Omental fat pad (tissue), 3 donors: ENCODE measurements at regions not wholly inside any gene's neighbourhood (a gene's known extent, or its start where the extent isn't known, plus 50 kb on each side); places are given as distances from the start of the nearest gene placed in this dataset.
A peak's percentile ranks its signal among the peaks of the same experiment; 100 is the strongest.

ENCODE experiments used
- ATAC-seq: fragments of 150-250 bp; one replicate; pipeline ENCODE4 v1.9.1; 2016; ENCODE audit warnings: mild to moderate bottlenecking, moderate library complexity; ENCODE audit not compliant: low FRiP score
- DNase-seq: peaks from one replicate; pipeline ENCODE4 v3.0.0-alpha.2; 2019; ENCODE audit warnings: low spot score
- TF ChIP-seq, protein P1 (sequence below), 3 donors: fragments of 450-650 bp; IDR thresholded peaks; one replicate each; pipeline ENCODE4 v1.5.1; 2016 to 2017; ENCODE audit warnings: antibody characterized with exemption in 3 of 3, mild to moderate bottlenecking in 3 of 3, moderate library complexity in 2 of 3

DNA sequence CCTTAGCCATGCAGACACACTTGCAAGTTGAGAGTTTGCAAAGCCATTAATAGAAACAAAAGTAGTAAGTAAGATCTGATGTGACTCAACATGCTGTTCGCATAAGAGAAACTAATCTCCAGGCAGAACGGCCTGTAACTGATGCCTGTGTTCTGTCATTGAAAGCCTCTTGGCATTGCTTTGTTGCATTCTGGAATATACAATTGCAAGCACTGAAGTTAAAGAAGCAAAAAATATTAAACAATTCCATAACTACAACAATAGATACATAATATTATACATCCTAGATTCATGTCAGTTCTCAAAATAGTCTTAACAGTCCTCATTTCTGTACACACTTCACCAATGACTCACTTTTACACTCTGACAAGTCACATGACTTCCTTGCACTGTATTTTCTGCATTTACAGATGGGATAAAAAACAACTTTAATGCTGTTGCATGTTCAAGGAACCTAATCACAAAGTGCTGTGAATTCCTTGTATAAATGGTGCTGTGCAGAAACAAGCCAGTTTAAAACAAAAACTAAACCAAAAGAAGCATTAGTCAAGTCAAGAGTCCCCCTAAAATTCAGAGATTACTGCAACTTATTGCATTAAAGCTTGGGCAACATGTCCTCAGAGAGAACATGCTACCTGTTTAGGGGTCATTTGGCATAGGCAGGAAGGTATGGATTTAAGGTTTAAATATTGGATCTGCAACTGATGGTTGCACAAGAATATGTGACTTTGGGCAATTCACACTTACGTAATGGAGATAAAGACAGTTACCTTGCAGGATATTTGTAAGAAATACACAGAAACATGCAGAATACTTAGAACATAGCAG, 79.5 kb upstream of the SERP2 start:
- peak; percentile 67 for ATAC-seq
- no peak for DNase-seq
- TF ChIP-seq, protein P1, sequence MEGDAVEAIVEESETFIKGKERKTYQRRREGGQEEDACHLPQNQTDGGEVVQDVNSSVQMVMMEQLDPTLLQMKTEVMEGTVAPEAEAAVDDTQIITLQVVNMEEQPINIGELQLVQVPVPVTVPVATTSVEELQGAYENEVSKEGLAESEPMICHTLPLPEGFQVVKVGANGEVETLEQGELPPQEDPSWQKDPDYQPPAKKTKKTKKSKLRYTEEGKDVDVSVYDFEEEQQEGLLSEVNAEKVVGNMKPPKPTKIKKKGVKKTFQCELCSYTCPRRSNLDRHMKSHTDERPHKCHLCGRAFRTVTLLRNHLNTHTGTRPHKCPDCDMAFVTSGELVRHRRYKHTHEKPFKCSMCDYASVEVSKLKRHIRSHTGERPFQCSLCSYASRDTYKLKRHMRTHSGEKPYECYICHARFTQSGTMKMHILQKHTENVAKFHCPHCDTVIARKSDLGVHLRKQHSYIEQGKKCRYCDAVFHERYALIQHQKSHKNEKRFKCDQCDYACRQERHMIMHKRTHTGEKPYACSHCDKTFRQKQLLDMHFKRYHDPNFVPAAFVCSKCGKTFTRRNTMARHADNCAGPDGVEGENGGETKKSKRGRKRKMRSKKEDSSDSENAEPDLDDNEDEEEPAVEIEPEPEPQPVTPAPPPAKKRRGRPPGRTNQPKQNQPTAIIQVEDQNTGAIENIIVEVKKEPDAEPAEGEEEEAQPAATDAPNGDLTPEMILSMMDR (IDR thresholded peaks at IDR 0.05) = no peak

DNA sequence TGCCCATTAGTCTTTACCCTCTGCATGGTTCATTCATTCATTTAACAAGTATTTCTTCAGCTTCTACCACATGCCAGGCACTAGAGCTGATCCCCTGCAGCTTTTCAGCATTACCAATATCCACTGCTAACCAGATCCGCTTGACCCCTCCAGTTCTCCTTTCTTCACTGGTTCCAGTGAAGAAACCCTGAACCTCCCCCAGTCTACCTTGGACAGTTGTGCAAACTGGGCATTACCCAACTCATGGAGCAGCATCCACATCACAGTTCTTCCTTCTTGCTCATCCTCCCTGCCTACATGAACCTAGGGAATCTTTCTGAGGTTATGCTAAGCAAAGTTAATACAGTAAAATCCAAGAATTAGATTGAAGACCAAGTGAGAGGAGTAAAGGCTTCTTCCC, 78.7 kb upstream of the SERP2 start:
- ATAC-seq = no peak
- DNase-seq = no peak
- TF ChIP-seq, protein P1 (IDR thresholded peaks at IDR 0.05) = no peak

DNA sequence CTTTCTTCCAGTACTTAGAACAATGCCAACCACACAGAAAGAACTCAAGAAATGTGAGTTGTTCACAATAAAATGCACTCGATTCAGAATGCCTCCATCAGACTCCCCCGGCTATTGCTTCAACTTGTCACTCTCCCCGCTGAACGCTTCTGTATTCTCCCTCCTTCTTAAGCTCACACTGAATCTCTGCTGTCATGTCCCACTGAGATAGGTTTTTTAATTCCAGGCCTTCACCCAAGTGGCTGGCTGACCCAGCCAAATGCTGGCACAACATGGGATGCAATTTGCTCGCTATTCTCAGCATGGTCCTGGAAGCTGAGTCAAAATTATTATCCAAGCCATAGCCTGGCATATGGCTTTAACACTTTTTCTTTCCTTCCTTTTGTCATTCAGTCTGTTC, 76.8 kb upstream of the SERP2 start:
- TF ChIP-seq, protein P1 (IDR thresholded peaks at IDR 0.05) = no peak
- ATAC-seq = no peak
- no peak for DNase-seq

DNA sequence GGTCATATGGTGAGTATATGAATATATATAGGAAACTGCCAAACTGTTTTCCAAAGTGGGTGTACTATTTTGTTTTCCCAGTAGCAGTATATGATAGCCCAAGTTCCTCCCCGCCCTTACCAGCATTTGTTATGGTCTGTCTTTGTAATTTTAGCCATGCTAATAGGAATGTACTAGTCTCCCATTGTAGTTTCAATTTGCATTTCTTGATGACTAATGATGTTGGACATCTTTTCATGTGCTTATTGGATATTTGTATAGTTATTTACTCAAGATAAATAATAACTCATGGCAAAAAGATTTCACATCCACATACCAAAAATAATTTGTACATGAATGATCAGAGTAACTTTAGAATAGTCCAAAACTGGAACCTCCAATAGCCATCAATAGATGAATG, 75.3 kb upstream of the SERP2 start:
- no peak for ATAC-seq
- DNase-seq = no peak
- TF ChIP-seq, protein P1 (IDR thresholded peaks at IDR 0.05) = no peak

DNA sequence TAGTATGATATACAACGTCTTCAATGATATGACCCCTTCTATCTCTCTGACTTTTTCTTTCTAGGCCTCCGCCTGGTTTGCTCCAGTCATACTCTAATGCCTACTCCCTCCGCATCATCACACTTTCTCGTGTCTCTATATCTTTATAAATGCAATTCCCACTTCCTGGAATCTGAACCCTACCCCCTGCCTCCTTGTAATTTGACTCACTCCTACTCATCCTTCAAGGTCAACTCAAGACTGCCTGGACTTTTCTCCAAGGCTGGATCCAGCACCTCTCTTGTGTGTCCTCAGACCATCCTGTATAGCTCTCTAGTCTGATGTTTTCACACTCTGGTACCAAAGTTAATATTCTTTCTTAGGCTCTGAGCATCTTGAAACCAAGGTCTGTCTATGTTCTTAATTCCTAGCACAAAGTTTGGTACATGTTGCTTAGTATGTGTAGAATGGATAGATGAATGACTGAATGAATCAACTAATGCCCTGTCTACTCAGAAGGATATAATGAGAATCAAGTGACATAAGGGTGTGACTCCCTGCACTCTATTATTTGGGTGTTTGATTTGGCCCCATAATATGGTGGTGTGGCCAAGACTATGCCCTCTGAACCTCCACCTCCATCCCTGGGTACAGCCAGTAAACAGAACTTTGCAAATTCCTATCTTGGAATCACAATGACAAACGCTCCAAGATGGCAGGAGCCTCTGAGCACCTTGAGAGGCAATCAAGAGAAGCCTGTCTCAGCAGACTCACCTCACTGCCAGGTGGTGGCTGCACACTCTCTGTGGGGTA, 74.3 kb upstream of the SERP2 start:
- DNase-seq = no peak
- TF ChIP-seq, protein P1 (IDR thresholded peaks at IDR 0.05) = no peak
- ATAC-seq = no peak

DNA sequence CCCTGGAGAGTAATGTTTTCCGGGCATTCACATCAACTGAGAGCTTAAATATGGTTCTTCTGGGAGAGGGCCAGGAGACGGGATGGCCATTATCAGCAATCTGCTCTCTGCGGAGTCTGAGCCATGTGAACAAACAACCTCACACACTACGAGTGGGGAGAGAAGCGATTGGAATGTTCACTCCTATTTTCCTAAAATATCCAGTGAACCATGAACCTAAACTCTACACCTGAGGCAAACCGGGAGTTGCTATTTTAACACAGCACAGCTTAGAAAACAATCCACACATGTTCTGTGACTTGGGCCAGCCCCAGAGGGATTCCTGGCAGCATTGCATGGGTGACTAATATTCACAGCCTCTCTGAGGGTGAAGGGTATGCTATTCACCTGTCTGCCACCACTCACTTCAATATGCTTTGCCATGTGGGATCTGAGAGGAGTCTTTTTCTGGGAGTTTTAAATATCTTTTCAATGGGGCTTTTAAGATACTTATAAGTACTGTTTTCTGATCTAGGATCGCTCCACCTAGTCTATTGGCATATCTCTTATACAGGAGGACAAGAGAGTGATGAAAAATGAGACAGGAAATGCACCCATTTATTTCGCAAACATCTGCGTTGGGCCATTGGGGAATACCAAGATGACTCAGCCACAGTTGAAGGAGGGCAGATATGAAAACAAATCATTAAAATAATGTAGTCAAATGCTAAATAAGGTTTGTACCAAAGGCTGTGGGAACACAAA, 72.6 kb upstream of the SERP2 start:
- no peak for DNase-seq
- TF ChIP-seq, protein P1 (IDR thresholded peaks at IDR 0.05) = no peak
- ATAC-seq = peak; percentile 95
